Endothelial cell of umbilical vein (primary cell): ENCODE measurements at regions not wholly inside any gene's neighbourhood (a gene's known extent, or its start where the extent isn't known, plus 50 kb on each side); places are given as distances from the start of the nearest gene placed in this dataset.
A peak's percentile ranks its signal among the peaks of the same experiment; 100 is the strongest.

Source experiments
- BruUV-seq: library from RNA; stranded (reverse); fragments of 400-500 nt; replicated peaks from 2 replicates; lab custom pipeline; 2021; lab: Mats Ljungman, UMichigan
- CTCF ChIA-PET: fragments of 300-600, 350-600 bp; sonication (Branson Sonifier 250); formaldehyde crosslinking; loops from one replicate; lab custom pipeline; 2021; ENCODE audit warnings: antibody characterized with exemption, inconsistent platforms; lab: Charles Lee
- POLR2A ChIA-PET: fragments of 300-600, 350-600 bp; sonication (Branson Sonifier 250); formaldehyde crosslinking; loops from one replicate; lab custom pipeline; 2021; ENCODE audit warnings: antibody characterized with exemption, inconsistent platforms; lab: Charles Lee
- DNase-seq: peaks from one replicate; pipeline ENCODE4 v3.0.0-alpha.2; 2011; ENCODE audit warnings: low read depth, low spot score
- FAIRE-seq: peaks from 2 replicates; lab custom pipeline; 2011; peaks lifted over from hg19 to GRCh38; lab: Jason Lieb, UNC
- H2AFZ ChIP-seq: 2 replicates; pipeline ENCODE4 v1.6.0; 2012; ENCODE audit warnings: low read depth, low read length, control low read depth, inconsistent platforms
- H3K27ac ChIP-seq: 2 replicates; pipeline ENCODE4 v1.5.1; 2011; ENCODE audit warnings: low read depth, mild to moderate bottlenecking, control low read depth, low read length, moderate library complexity; ENCODE audit not compliant: insufficient read depth
- H3K27me3 ChIP-seq, 2 experiments: 2 replicates each; pipeline versions ENCODE4 v1.6.0 to v1.6.1; 2011; ENCODE audit warnings: low read length in 2 of 2, mixed read lengths in 1 of 2; ENCODE audit not compliant: control insufficient read depth in 2 of 2, insufficient read depth in 2 of 2
- H3K36me3 ChIP-seq, 2 experiments: 2 replicates in 1 of 2; 3 replicates in 1 of 2; pipeline ENCODE4 v1.5.1; 2011; ENCODE audit warnings: low read length in 2 of 2, mild to moderate bottlenecking in 1 of 2, moderate library complexity in 1 of 2; ENCODE audit not compliant: control insufficient read depth in 2 of 2, insufficient read depth in 2 of 2; ENCODE audit errors: extremely low read depth in 1 of 2
- H3K4me1 ChIP-seq: 3 replicates; pipeline ENCODE4 v1.5.1; 2011; ENCODE audit warnings: mild to moderate bottlenecking, low read length; ENCODE audit not compliant: control insufficient read depth, insufficient read depth; ENCODE audit errors: extremely low read depth
- H3K4me2 ChIP-seq: 2 replicates; pipeline ENCODE4 v1.6.1; 2011; ENCODE audit warnings: low read length, control low read depth, mixed read lengths; ENCODE audit not compliant: insufficient read depth
- H3K4me3 ChIP-seq, 3 experiments: fragments of 200-600 bp in 1 of 3; sonication (generic), shearing (Covaris generic) in 1 of 3; replicated peaks in 1 of 3; 2 replicates each; pipeline ENCODE4 v1.5.1; 2011 to 2016; ENCODE audit warnings: control low read depth in 3 of 3, low read length in 3 of 3, mild to moderate bottlenecking in 2 of 3, inconsistent platforms in 1 of 3, low read depth in 1 of 3, moderate library complexity in 1 of 3; ENCODE audit not compliant: insufficient read depth in 1 of 3
- H3K79me2 ChIP-seq: 2 replicates; pipeline ENCODE4 v1.6.0; 2012; ENCODE audit warnings: low read length, inconsistent platforms; ENCODE audit not compliant: control insufficient read depth, insufficient read depth
- H3K9ac ChIP-seq: replicated peaks from 2 replicates; pipeline ENCODE3; 2011; ENCODE audit warnings: low read length, control low read depth; ENCODE audit not compliant: insufficient read depth; ENCODE audit errors: extremely low read depth
- H3K9me1 ChIP-seq: replicated peaks from 3 replicates; pipeline ENCODE4 v1.6.0; 2011; ENCODE audit warnings: mild to moderate bottlenecking, low read length; ENCODE audit not compliant: control insufficient read depth, insufficient read depth; ENCODE audit errors: extremely low read depth
- H3K9me3 ChIP-seq: replicated peaks from 2 replicates; pipeline ENCODE4 v1.5.1; 2012; ENCODE audit warnings: low read length, inconsistent platforms; ENCODE audit not compliant: control insufficient read depth, insufficient read depth
- H4K20me1 ChIP-seq: replicated peaks from 2 replicates; pipeline ENCODE3; 2011; ENCODE audit warnings: mild to moderate bottlenecking, low read length; ENCODE audit not compliant: control insufficient read depth, insufficient read depth; ENCODE audit errors: extremely low read depth
- FOS ChIP-seq: IDR thresholded peaks from 2 replicates; pipeline ENCODE4 v1.6.1; 2011; ENCODE audit warnings: mild to moderate bottlenecking, low read length, moderate library complexity, borderline replicate concordance; ENCODE audit not compliant: insufficient read depth
- GATA2 ChIP-seq: IDR thresholded peaks from 2 replicates; pipeline ENCODE4 v1.7.0; 2011; ENCODE audit warnings: low read depth, mild to moderate bottlenecking, moderate library complexity, mixed read lengths, low read length; ENCODE audit not compliant: insufficient read length, insufficient read depth
- JUN ChIP-seq: IDR thresholded peaks from 2 replicates; pipeline ENCODE4 v1.6.1; 2011; ENCODE audit warnings: borderline replicate concordance, low read depth; ENCODE audit not compliant: insufficient read length, insufficient read depth
- MYC ChIP-seq: IDR thresholded peaks from one replicate; pipeline ENCODE4 v1.6.1; 2011; ENCODE audit warnings: mild to moderate bottlenecking, low read depth, low read length
- dilution Hi-C: fragments of 300-500 bp; cut with MboI; formaldehyde crosslinking; loops from one replicate; pipeline ENCODE4 v1.15.0; 2019; ENCODE audit warnings: low sequenced_read_pairs; ENCODE audit not compliant: extremely low pct_ligation_motif_present
- intact Hi-C: fragments of 100-400 bp; cut with micrococcal nuclease; formaldehyde crosslinking; loops from one replicate; pipeline ENCODE4 v1.10.0; 2022
- TF ChIP-seq, protein P1 (sequence below), 2 donors: IDR thresholded peaks; 1 replicate in 1 of 2; 2 replicates in 1 of 2; pipeline ENCODE4 v1.5.1; 2011; ENCODE audit warnings: low read length in 2 of 2, mild to moderate bottlenecking in 2 of 2, moderate library complexity in 2 of 2, control low read depth in 1 of 2, inconsistent platforms in 1 of 2, low read depth in 1 of 2; ENCODE audit not compliant: insufficient read depth in 1 of 2; ENCODE audit errors: extremely low read depth in 1 of 2

DNA sequence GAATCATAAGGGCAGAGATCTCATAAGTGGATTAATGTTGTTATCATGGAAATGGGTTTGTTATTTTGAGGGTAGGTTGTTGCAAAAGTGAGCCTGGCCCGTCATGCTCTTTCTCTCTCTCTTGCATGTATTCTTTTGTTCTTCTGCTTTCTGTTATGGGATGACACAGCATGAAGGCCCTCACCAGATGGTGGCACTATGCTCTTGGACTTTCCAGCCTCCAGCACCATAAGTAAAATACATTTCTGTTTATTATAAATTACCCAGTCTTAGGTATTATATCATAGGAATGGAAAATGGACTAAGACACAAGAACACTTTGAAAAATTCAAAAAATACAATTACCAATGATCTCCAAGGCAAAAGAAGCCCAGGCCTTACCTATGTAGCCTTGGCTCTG lies 676.1 kb downstream of the PTPRU start:
- H3K4me3 ChIP-seq = no peak overlapping the region
- no peak overlapping the region for H3K4me2 ChIP-seq
- no peaks in the 10 kb centered on the region for H3K79me2 ChIP-seq
- peak; percentile 24 for FAIRE-seq
- peak; percentile 6 for DNase-seq
- H4K20me1 ChIP-seq = no peaks in the 10 kb centered on the region
- intact Hi-C loops (loop anchor here (1.0 to 5.0 kb wide), 3 partner anchors 172 to 470 kb away; no protein-coding TSS in a partner anchor), dilution Hi-C loops (no loop called here)
- ChIA-PET POLR2A (no interaction called here), CTCF (no interaction called here)
- no peaks in the 10 kb centered on the region for H3K36me3 ChIP-seq
- H3K9ac ChIP-seq = no peak overlapping the region
- no peaks in the 10 kb centered on the region for H3K9me3 ChIP-seq
- H2AFZ ChIP-seq = no peak overlapping the region
- H3K27ac ChIP-seq = no peak overlapping the region
- H3K9me1 ChIP-seq = no peaks in the 10 kb centered on the region
- BruUV-seq = no TSS peak
- H3K4me1 ChIP-seq = no peaks in the 10 kb centered on the region
- H3K27me3 ChIP-seq = no peaks in the 10 kb centered on the region
- TF ChIP-seq, protein P1, sequence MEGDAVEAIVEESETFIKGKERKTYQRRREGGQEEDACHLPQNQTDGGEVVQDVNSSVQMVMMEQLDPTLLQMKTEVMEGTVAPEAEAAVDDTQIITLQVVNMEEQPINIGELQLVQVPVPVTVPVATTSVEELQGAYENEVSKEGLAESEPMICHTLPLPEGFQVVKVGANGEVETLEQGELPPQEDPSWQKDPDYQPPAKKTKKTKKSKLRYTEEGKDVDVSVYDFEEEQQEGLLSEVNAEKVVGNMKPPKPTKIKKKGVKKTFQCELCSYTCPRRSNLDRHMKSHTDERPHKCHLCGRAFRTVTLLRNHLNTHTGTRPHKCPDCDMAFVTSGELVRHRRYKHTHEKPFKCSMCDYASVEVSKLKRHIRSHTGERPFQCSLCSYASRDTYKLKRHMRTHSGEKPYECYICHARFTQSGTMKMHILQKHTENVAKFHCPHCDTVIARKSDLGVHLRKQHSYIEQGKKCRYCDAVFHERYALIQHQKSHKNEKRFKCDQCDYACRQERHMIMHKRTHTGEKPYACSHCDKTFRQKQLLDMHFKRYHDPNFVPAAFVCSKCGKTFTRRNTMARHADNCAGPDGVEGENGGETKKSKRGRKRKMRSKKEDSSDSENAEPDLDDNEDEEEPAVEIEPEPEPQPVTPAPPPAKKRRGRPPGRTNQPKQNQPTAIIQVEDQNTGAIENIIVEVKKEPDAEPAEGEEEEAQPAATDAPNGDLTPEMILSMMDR (IDR thresholded peaks at IDR 0.05; ENCODE audit: extremely low read depth in 1 of 2, insufficient read depth in 1 of 2, low read depth in 1 of 2, low read length in 2 of 2) = peak; percentile 8 to 13
- no peak for TF ChIP-seq FOS

DNA sequence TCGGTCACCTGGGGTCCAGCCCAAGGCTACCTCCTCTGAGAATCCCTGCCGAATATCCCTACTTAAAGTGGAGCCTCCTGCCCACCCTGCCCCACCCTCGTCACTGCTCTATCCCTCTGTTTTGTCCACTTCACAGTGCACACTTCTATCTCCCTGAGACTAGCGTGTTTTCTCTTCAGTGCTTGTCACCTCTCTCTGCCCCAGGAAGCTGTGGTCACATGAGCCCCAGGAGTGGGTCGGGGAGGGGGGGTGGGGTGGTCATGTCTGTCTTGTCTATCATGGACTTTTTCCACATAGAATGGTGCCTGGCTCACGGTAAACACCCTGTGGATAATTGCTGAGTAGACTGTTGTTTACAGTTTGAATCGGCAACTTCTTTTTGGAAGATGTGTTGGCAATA lies 673.6 kb downstream of the PTPRU start:
- Histone ChIP-seq H3K9me3 (no peaks in the 10 kb centered on the region), H3K36me3 (no peaks in the 10 kb centered on the region), H3K79me2 (no peaks in the 10 kb centered on the region), H3K9ac (no peak overlapping the region), H3K27me3 (no peaks in the 10 kb centered on the region), H3K4me2 (no peak overlapping the region), H3K4me1 (no peaks in the 10 kb centered on the region), H4K20me1 (no peaks in the 10 kb centered on the region), H3K4me3 (no peak overlapping the region), H3K9me1 (no peaks in the 10 kb centered on the region), H2AFZ (no peak overlapping the region), H3K27ac (no peak overlapping the region)
- intact Hi-C loops = loop anchor here (5.0 kb wide), 1 partner anchor 472 kb away; no protein-coding TSS in a partner anchor
- FAIRE-seq (no peak), DNase-seq (no peak)
- dilution Hi-C loops = no loop called here
- ChIA-PET CTCF (no interaction called here), POLR2A (no interaction called here)
- TF ChIP-seq JUN (no peak), GATA2 (no peak), MYC (no peak)
- BruUV-seq = no TSS peak
